ENCODE measurements at regions not wholly inside any gene's neighbourhood (a gene's known extent, or its start where the extent isn't known, plus 50 kb on each side); places are given as distances from the start of the nearest gene placed in this dataset.

DNA sequence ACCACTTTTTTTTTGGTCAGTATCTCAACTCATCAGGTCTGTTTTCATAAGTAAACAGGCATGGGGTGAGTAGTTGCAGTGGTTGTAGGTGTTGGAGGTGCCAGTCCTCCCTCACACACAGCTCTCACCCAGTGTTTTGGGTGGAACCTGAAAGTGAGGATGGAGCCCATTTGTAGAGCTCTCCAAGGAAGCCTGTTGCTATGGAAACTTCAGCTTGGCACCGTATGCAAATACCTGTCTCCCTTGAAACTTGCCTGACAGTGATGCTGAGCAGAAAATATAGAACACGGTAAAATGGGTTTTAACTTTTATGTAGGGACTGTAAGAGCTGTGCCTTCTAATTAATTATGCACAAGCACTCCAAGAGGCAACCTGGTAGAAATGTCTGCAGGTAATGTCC, 214.1 kb downstream of the AJAP1 start:
- TF ChIP-seq, protein P1, sequence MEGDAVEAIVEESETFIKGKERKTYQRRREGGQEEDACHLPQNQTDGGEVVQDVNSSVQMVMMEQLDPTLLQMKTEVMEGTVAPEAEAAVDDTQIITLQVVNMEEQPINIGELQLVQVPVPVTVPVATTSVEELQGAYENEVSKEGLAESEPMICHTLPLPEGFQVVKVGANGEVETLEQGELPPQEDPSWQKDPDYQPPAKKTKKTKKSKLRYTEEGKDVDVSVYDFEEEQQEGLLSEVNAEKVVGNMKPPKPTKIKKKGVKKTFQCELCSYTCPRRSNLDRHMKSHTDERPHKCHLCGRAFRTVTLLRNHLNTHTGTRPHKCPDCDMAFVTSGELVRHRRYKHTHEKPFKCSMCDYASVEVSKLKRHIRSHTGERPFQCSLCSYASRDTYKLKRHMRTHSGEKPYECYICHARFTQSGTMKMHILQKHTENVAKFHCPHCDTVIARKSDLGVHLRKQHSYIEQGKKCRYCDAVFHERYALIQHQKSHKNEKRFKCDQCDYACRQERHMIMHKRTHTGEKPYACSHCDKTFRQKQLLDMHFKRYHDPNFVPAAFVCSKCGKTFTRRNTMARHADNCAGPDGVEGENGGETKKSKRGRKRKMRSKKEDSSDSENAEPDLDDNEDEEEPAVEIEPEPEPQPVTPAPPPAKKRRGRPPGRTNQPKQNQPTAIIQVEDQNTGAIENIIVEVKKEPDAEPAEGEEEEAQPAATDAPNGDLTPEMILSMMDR (IDR thresholded peaks at IDR 0.05): no peak
- TF ChIP-seq POLR2A (IDR thresholded peaks at IDR 0.05): no peak

All from lower leg skin (tissue), 3 donors.